SKM-1 (cell line): ENCODE measurements at regions not wholly inside any gene's neighbourhood (a gene's known extent, or its start where the extent isn't known, plus 50 kb on each side); places are given as distances from the start of the nearest gene placed in this dataset.

ENCODE experiments used
- DNase-seq: peaks from one replicate; lab custom pipeline; 2025; ENCODE audit not compliant: unreplicated experiment; lab: John Stamatoyannopoulos, UW

- DNase-seq: no peak
These were observed 66.8 kb upstream of the PPP2R3A start for GRCh38 chr3:135898774-135899173.

DNA sequence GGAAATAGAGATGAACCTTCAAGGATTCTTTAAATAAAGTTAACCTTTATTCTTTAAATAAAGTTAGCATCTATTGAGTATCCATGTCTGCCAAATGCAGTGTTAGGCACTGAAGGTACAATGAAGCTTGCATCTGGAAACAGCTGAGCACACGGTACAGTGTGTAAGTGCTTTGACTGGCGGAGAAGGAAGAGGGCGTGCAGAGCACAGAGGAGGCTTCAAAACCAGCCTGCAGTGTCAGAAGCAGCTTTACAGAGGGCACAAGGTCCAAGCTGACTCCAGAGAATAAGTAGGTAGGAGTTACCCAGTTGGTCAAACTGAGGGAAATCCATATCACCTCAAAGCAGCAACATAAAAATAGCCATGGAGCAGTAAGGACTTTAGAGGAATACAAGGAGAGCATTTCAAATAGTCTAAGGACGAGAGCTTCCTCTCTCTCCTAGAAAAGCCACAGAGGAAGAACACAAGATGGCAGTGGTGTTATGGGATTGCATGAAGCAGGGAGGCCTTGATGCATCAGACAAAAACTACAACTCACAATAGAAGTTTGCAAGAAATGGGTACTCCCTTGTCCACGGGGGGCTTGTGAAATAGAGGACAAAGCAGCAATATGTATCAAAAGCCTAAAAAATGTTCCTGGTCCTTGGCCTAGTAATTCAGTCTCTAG lies 60.3 kb upstream of the PPP2R3A start:
- no peak for DNase-seq

- DNase-seq: no peak
These were observed 57.9 kb upstream of the PPP2R3A start for GRCh38 chr3:135907422-135908165.

- no peak for DNase-seq
These were observed 57.3 kb upstream of the PPP2R3A start for GRCh38 chr3:135908225-135908624.

GRCh38 chr3:135908737-135909136 lies 56.8 kb upstream of the PPP2R3A start:
- DNase-seq: no peak

DNA sequence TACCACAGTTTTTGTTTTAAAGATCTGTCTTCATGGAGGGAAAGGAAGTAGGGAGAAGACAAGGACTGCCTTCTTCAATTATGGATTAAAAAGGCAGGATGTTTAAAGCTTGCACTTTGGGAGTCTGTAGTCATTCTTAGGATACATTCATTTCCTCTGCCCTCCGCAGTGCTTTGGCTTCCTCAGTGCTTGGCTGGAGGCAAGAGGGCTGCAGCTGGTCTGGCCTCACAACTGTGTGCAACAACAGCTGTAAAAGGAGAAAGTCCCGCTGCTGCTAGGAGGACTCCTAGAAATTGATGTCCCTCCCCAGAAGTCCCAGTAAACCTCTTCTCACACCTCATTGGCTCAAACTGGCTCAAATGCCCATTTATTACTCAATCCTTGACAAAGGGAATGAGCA lies 54.4 kb upstream of the PPP2R3A start:
- DNase-seq: no peak

DNA sequence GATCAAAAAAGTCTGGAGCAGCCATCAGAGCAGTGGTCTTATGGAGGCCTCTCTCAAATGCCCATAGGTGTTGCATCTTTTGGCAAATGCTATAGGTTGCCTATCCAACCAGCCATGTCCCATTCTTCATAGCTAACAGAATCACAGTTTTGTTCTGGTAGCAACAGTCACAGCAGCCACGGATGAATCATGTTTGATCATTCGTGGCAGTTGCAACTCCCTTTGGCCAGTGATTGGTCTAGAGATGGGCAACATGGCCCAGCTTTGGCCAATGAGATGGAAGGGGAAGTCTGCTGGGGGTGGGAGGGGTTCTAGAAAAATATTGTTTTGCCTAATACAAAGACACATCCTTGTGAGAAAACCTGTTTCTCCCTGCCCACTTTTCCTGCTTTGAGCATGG lies 50.3 kb upstream of the PPP2R3A start:
- no peak for DNase-seq
